Activated naive CD8-positive, alpha-beta T cell (primary cell): ENCODE measurements at regions not wholly inside any gene's neighbourhood (a gene's known extent, or its start where the extent isn't known, plus 50 kb on each side); places are given as distances from the start of the nearest gene placed in this dataset.
"Not testable (repeated sequence)": the region's sequence is repeated elsewhere in the genome, so short reads cannot be mapped to it uniquely, and the experiment has no call there.

Source experiments
- H3K27ac Mint-ChIP-seq: one replicate; pipeline ENCODE4 v1.8.0; 2021; ENCODE audit warnings: mixed read lengths
- H3K27me3 Mint-ChIP-seq: one replicate; pipeline ENCODE4 v1.8.0; 2021; ENCODE audit warnings: mixed read lengths
- H3K36me3 Mint-ChIP-seq: one replicate; pipeline ENCODE4 v1.8.0; 2021; ENCODE audit warnings: mixed read lengths
- H3K4me1 Mint-ChIP-seq: one replicate; pipeline ENCODE4 v1.8.0; 2021; ENCODE audit warnings: low read depth, mixed read lengths
- H3K4me3 Mint-ChIP-seq: one replicate; pipeline ENCODE4 v1.8.0; 2021; ENCODE audit warnings: mild to moderate bottlenecking, mixed read lengths
- H3K9me3 Mint-ChIP-seq: one replicate; pipeline ENCODE4 v1.8.0; 2021; ENCODE audit warnings: low read depth, mixed read lengths

DNA sequence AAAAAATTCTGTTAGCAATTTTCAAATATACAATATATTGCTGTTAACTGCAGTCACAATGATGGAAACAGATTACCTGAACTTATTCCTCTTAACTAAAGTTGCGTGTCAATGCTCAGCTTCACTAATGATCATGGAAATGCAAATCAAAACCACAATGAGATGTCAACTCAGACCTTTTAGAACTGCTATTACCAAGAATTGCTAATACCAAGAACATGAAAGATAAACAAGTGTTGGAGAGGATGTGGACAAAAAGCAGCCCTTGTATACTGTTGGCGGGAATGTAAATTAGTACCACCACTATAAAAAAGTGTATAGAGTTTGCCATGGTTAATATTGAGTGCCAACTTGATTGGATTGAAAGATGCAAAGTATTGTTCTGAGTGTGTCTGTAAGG lies 1409.7 kb upstream of the CDH18 start:
- Mint-ChIP-seq H3K27me3 (no peaks in the 10 kb centered on the region), H3K9me3 (no peaks in the 10 kb centered on the region), H3K36me3 (no peaks in the 10 kb centered on the region), H3K4me3 (no peak overlapping the region), H3K27ac (no peak overlapping the region), H3K4me1 (no peaks in the 10 kb centered on the region)

DNA sequence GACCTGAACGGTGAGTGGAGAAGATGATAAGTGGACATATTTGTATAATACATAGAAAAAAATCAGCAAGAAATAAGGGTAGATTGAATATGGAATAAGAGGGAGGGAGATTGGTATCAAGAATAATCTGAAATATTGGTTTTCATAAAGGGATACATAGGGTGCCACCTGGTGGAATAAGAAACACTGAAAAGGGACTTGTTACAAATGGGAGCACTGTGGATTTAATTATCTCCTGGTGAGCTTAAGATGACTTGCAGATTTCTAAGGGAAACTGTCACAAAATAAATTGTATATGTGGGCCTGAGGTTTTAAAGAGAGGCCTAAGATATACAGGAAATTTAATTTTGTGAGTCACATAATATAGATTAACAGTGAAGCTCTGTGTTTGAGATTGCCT lies 1403.5 kb upstream of the CDH18 start:
- Mint-ChIP-seq H3K4me3 (no peak overlapping the region), H3K27ac (no peak overlapping the region), H3K9me3 (no peaks in the 10 kb centered on the region), H3K27me3 (no peaks in the 10 kb centered on the region), H3K4me1 (no peaks in the 10 kb centered on the region), H3K36me3 (no peaks in the 10 kb centered on the region)

DNA sequence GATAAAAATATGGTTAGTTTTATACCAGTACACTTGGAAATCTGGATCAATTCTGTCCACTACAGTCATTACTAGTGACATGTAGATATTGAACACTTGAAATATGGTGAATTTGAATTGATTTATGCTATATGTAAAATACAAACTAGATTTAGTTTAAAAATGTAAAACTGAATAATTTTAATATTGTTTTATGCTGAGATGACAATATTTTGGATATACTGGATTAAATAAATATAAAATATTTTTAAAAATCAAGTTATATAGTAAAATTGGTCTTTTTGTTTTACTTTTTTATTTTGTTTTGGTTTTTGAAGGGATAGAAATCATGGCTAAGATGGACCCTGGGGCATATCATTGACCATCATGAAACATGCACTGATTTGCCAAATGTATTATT lies 1372.8 kb upstream of the CDH18 start:
- H3K4me1 Mint-ChIP-seq, H3K27me3 Mint-ChIP-seq, H3K9me3 Mint-ChIP-seq, H3K36me3 Mint-ChIP-seq, H3K4me3 Mint-ChIP-seq, H3K27ac Mint-ChIP-seq: not testable (repeated sequence)

DNA sequence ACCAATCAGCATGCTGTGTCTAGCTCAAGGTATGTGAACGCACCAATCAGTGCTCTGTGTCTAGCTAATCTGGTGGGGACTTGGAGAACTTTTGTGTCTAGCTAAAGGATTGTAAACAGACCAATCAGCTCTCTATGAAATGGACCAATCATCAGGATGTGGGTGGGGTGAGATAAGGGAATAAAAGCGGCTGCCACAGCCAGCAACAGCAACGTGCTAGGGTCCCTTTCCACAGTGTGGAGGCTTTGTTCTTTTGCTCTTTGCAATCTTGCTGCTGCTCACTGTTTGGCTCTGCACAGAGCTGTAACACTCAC lies 1353.9 kb upstream of the CDH18 start:
- H3K4me3 Mint-ChIP-seq, H3K27ac Mint-ChIP-seq, H3K9me3 Mint-ChIP-seq, H3K27me3 Mint-ChIP-seq, H3K4me1 Mint-ChIP-seq, H3K36me3 Mint-ChIP-seq: not testable (repeated sequence)

DNA sequence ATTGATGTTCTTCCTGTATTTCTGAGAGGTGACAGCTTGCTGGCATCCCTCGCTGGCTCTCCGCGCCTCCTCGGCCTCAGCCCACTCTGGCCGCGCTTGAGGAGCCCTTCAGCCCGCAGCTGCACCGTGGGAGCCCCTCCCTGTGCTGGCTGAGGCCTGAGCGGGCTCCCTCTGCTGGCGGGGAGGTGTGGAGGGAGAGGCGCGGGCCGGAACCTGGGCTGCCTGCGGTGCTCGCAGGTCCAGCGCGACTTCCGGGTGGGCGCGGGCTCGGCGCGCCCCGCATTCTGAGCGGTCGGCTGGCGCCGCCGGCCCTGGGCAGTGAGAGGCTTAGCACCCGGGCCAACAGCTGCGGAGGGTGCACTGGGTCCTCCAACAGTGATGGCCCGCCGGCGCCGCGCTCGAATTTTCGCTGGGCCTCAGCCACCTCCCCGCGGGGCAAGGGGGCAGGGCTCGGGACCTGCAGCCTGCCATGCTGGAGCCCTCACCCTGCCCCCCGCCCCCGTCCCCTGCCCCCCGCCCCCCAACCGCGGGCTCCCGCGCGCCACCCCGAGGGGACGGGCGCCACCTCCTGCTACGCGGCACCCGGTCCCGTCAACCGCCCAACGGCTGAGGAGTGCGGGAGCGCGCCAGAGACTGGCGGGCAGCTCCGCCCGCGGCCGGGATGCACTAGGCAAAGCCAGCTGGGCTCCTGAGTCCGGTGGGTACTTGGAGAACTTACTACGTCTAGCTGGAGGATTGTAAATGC lies 1353.4 kb upstream of the CDH18 start:
- not testable (repeated sequence) for H3K27ac Mint-ChIP-seq, H3K27me3 Mint-ChIP-seq, H3K36me3 Mint-ChIP-seq, H3K4me3 Mint-ChIP-seq, H3K4me1 Mint-ChIP-seq, H3K9me3 Mint-ChIP-seq

DNA sequence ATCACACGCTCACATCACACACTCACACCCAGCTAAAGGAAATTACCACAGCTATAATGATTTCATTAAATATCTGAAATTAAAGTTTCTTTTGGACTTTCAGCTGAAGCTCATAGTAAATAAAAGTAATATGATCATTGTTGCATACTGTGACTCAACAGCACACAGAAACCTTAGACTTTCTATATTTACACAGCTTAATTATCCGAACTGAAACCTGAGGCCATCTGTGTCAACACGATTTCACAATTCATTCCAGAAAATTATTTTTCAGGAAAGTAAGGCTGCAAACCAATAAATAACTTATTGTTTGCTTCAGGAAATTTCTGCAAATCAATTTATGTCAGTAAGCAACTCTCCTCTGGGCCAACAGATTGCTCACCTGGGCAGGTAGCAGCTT lies 1352.2 kb upstream of the CDH18 start:
- H3K4me1 Mint-ChIP-seq, H3K9me3 Mint-ChIP-seq, H3K4me3 Mint-ChIP-seq, H3K36me3 Mint-ChIP-seq, H3K27ac Mint-ChIP-seq, H3K27me3 Mint-ChIP-seq: not testable (repeated sequence)

DNA sequence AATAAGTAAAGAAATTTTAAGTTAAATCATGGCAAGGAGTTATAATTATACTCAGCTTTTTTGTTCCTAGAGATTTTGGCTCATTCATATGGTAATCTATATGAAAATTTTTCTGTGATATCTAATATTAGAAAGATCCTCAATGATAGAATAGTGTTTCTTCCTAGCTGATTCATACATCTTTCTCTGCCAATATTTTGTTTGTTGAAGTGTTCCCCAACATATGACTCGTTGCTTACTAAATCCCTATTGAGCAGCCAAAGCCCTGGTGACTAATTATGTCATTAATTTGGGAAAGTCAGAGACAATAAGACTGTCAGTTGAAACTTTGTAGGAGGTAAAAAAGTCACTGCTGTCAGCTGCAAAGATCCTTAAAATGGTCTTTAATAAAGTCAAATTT lies 1348.5 kb upstream of the CDH18 start:
- not testable (repeated sequence) for H3K36me3 Mint-ChIP-seq, H3K9me3 Mint-ChIP-seq, H3K4me3 Mint-ChIP-seq, H3K27me3 Mint-ChIP-seq, H3K4me1 Mint-ChIP-seq, H3K27ac Mint-ChIP-seq

DNA sequence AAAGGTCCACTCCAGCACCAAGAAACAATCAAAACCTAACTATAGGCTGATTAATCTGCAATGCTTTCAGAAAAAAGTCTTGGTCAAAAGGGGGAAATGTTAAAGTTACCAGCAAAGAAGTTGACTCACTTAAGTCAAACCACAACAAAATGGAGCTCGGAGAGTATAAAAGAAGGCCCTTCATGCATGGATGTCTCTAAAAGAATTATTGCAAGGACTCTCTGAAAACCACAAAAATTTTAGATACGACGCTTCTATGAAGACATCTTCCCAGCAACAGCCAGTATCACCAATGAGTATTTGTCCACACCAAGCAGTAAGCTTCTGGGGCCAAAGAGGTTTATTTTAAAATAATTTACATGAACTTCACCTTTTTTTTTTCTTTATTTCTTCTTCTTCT lies 1327.4 kb upstream of the CDH18 start:
- not testable (repeated sequence) for H3K4me3 Mint-ChIP-seq, H3K36me3 Mint-ChIP-seq, H3K27me3 Mint-ChIP-seq, H3K27ac Mint-ChIP-seq, H3K4me1 Mint-ChIP-seq, H3K9me3 Mint-ChIP-seq

DNA sequence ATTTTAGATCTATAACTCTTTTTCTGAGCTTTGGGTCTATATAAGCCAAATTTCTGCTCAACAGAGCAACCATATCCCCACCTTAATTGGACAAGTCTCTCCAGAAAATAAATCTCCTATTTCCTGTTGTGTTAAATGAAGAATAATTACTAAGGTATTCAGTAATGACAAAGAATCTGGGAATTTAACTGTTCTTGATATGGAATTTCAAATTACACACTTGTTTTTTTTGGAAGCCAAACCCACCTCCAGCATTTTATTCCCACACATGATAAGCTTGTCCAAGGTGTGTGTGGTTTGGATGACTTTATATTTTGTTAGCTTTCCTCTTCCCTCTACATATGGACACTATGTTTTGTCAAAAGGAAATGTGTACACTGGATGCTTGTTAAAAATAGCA lies 1313.2 kb upstream of the CDH18 start:
- H3K27ac Mint-ChIP-seq, H3K4me3 Mint-ChIP-seq, H3K36me3 Mint-ChIP-seq, H3K4me1 Mint-ChIP-seq, H3K27me3 Mint-ChIP-seq, H3K9me3 Mint-ChIP-seq: not testable (repeated sequence)

DNA sequence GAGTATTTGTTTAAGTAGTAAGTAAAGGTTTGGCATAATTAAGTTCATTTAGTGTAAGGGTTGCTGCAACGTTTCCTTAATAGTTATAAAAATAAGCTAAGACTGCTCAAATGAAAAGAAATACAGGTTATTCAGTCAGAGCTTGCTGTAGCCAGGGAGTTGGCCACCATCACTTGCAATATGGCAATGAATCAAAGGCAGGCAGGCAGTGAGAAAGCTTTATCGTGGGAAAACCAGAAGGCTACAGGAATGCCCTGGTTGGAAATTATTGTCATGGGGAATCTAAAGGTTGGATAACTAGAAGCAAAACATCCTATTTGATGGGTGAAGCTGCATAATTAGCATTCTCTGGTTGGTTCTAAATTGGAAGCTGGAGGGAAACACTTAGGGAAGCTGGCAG lies 1286.4 kb upstream of the CDH18 start:
- H3K4me3 Mint-ChIP-seq, H3K4me1 Mint-ChIP-seq, H3K36me3 Mint-ChIP-seq, H3K27me3 Mint-ChIP-seq, H3K27ac Mint-ChIP-seq, H3K9me3 Mint-ChIP-seq: not testable (repeated sequence)

DNA sequence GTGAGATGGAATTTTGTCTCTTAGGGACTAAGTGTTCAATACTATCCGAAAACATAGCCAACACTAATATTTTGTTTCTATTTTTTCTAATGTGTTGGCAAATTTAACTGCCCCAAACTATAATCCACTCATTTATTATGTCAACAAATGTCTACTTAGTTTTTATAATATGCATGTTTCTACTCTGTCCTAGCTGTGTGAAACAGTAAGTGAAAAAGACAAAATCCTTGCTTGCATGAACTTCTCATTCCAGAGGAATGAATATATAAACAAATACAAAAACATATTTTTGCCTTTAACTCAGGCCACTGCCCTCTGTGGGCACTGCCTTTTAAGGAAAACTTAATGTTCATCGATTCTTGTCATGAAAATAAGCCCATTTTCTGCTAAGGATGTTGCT lies 1275.4 kb upstream of the CDH18 start:
- Mint-ChIP-seq H3K4me3 (no peak overlapping the region), H3K36me3 (no peaks in the 10 kb centered on the region), H3K27ac (no peak overlapping the region), H3K27me3 (no peaks in the 10 kb centered on the region), H3K4me1 (no peaks in the 10 kb centered on the region), H3K9me3 (peaks cover 14% of the 10 kb centered on the region)

DNA sequence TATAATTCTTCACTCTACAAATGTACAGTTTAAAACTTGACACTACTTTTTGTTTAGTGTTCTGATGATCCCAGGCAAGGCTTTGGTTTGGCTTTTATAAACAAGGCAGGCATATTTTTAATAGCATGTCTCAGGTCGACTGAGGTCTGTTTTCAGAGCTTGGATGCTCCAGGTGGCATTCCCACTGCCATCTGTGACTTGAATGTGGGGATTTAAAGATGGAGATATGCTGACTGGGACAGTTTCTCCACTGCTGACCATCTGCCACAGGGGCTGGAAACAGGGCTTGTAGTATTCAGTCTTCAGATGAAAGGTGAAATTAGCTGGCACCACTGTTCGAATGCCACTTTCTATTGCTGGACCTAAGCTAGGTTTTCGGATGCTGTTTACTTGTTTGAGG lies 1266.2 kb upstream of the CDH18 start:
- Mint-ChIP-seq H3K4me1 (no peaks in the 10 kb centered on the region), H3K36me3 (no peaks in the 10 kb centered on the region), H3K4me3 (no peak overlapping the region), H3K27ac (no peak overlapping the region), H3K27me3 (no peaks in the 10 kb centered on the region), H3K9me3 (peaks cover 12% of the 10 kb centered on the region)

DNA sequence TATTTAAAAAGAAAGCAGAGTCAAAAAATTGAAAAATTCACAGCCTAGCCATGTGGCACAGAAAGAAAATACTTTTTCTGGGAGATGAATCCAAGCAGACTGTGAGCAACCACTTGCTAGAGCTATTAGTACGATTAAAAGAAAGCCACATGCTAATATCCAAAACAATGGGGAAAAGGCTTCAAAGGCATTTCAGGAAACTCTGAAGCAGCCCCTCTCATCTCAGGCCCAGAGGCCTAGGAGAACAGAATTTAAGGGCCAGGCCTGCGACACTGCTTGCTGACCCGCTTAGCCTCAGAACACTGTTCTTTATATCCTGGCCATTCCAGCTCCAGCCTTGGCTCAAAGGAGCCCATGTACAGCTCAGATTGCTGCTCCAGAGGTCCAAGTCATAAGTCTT lies 1257.0 kb upstream of the CDH18 start:
- no peaks in the 10 kb centered on the region for H3K36me3 Mint-ChIP-seq
- no peak overlapping the region for H3K4me3 Mint-ChIP-seq
- no peak overlapping the region for H3K27ac Mint-ChIP-seq
- H3K27me3 Mint-ChIP-seq: no peaks in the 10 kb centered on the region
- peaks cover 1% of the 10 kb centered on the region for H3K9me3 Mint-ChIP-seq
- H3K4me1 Mint-ChIP-seq: no peaks in the 10 kb centered on the region

DNA sequence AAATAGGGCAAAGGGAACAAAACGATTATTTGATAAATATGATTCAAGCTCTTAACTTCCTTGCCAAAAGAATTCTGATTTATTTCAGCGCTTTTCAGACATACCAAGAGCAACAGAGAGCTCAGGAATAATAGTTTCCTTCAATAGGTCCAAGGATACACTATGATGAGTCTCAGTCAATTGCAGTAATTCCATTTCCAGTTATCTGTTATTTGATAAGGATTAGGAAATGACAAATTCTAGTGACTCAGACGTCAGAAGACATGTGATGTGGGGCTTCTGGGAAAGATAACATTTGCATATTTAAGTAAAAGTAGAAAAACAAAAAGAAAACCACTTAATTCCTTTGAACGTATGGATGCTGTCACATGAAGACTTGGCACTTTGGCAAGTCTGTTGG lies 1250.8 kb upstream of the CDH18 start:
- H3K9me3 Mint-ChIP-seq: no peaks in the 10 kb centered on the region
- H3K4me1 Mint-ChIP-seq: no peaks in the 10 kb centered on the region
- H3K4me3 Mint-ChIP-seq: no peak overlapping the region
- no peak overlapping the region for H3K27ac Mint-ChIP-seq
- no peaks in the 10 kb centered on the region for H3K27me3 Mint-ChIP-seq
- H3K36me3 Mint-ChIP-seq: no peaks in the 10 kb centered on the region

DNA sequence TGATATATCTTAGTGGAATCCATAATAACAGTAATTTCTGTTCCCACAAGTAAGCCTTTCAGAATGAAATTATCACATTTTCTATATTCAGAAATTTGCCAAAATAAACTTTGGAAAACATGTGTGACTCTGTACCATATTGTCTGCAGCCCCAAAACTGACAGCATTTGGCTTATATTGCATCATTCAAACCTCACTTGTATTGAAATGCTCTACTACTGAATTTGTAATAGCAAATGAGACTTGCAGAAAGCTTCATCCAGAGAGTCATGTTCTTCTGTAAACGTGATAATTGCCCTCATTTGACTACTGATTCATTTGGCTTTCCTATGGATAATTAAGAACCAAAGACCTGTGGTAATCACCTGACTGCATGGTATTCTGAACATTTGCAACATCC lies 1249.5 kb upstream of the CDH18 start:
- H3K27me3 Mint-ChIP-seq: no peaks in the 10 kb centered on the region
- no peak overlapping the region for H3K27ac Mint-ChIP-seq

DNA sequence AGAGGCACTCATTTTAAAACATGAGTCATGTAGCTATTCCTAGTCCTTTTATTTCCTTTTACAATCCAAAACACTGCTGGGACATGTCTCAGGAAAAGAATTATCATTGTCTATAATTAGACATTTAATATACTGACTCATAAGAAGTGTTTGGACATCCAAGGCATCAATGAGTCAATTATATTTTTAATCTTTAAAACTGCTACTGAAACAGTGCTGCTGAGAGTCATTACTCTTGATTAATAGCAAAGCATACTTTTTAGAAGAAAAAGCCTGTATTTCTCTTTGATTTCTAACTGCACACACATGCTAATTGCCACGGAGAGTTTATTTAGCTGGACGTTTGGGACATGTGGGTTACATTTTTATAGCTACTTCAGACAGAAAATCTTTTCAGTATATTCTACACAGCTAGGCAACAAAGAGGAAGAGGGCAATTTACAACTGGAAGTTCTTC lies 1249.0 kb upstream of the CDH18 start:
- no peaks in the 10 kb centered on the region for H3K27me3 Mint-ChIP-seq
- no peaks in the 10 kb centered on the region for H3K9me3 Mint-ChIP-seq
- no peak overlapping the region for H3K4me3 Mint-ChIP-seq
- no peak overlapping the region for H3K27ac Mint-ChIP-seq
- H3K4me1 Mint-ChIP-seq: no peaks in the 10 kb centered on the region
- no peaks in the 10 kb centered on the region for H3K36me3 Mint-ChIP-seq

More for the DNA sequence above, 1249.5 kb upstream of the CDH18 start:
- Mint-ChIP-seq H3K4me3 (no peak overlapping the region), H3K36me3 (no peaks in the 10 kb centered on the region), H3K9me3 (no peaks in the 10 kb centered on the region), H3K4me1 (no peaks in the 10 kb centered on the region)

DNA sequence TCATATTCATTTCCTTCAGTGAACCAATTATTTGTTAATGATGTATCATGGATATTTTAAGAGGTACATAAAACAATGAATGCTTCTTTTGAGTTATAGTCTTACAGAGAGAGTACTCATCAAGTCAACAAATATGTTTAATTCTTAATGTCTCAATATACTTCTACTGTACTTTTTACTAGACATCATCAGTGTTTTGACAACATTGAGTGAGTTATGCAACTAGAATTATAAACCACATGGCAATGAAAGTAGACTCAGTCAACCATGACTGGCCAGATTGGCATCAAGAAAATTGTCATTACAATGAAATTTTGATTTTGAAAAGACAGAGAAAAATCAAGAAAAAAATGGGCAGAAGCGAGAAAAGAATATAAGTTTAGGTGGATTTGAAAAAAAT lies 1248.1 kb upstream of the CDH18 start:
- no peak overlapping the region for H3K27ac Mint-ChIP-seq
- H3K4me3 Mint-ChIP-seq: no peak overlapping the region
- H3K9me3 Mint-ChIP-seq: no peaks in the 10 kb centered on the region
- no peaks in the 10 kb centered on the region for H3K4me1 Mint-ChIP-seq
- H3K36me3 Mint-ChIP-seq: no peaks in the 10 kb centered on the region
- no peaks in the 10 kb centered on the region for H3K27me3 Mint-ChIP-seq
